ENCODE measurements at regions not wholly inside any gene's neighbourhood (a gene's known extent, or its start where the extent isn't known, plus 50 kb on each side); places are given as distances from the start of the nearest gene placed in this dataset.

DNA sequence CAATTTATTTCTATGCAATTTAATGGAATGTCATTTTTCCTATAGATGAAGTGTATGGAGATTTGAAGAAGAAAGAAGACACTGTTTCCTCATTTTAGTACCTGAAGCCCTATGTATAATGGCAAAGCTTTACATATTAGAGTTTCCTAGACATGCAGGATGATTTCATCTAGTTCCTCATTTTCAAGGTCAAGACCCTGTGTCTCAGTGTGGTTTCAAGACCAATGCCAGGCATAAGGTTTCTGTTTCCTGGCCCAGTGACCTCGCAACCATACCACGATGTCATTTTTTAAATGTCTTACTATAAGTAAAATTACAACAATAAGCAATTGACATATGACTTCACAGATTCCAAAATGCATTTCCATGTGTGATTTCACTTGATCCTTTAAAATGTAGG is 336.5 kb upstream of the PRKCQ start:
- Histone ChIP-seq H3K27ac (no peak overlapping the region), H3K27me3 (no peaks in the 10 kb centered on the region), H3K9ac (ENCODE audit: low read depth in 2 of 2, low read length in 2 of 2) (no peak overlapping the region), H3K4me3 (no peak overlapping the region), H3K36me3 (no peaks in the 10 kb centered on the region), H3K4me1 (no peaks in the 10 kb centered on the region), H3K9me3 (no peaks in the 10 kb centered on the region)
- no peak for DNase-seq
- TF ChIP-seq, protein P1, sequence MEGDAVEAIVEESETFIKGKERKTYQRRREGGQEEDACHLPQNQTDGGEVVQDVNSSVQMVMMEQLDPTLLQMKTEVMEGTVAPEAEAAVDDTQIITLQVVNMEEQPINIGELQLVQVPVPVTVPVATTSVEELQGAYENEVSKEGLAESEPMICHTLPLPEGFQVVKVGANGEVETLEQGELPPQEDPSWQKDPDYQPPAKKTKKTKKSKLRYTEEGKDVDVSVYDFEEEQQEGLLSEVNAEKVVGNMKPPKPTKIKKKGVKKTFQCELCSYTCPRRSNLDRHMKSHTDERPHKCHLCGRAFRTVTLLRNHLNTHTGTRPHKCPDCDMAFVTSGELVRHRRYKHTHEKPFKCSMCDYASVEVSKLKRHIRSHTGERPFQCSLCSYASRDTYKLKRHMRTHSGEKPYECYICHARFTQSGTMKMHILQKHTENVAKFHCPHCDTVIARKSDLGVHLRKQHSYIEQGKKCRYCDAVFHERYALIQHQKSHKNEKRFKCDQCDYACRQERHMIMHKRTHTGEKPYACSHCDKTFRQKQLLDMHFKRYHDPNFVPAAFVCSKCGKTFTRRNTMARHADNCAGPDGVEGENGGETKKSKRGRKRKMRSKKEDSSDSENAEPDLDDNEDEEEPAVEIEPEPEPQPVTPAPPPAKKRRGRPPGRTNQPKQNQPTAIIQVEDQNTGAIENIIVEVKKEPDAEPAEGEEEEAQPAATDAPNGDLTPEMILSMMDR (IDR thresholded peaks at IDR 0.05) = no peak
- intact Hi-C loops (cut with DNase I) = no loop called here

DNA sequence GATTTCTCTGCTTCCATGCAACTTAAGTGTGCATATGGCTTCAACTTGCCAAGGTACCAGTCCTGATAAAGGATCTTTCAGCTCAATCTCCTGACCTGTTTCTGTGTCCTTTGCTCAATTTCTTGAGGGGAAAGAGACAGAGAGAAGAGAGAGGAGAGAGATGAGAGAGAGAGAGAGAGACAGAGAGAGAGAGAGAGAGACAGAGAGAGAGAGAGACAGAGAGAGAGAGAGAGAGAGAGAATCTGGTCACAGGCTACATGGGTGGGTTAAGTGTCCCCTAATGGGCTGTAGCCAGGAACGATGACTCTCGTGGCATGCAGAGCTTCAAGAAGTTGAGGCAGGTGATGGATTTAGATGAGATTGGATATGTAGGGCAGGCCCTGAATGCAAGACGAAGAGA is 335.2 kb upstream of the PRKCQ start:
- H3K4me1 ChIP-seq = no peaks in the 10 kb centered on the region
- no peak overlapping the region for H3K27ac ChIP-seq
- no peak overlapping the region for H3K4me3 ChIP-seq
- TF ChIP-seq, protein P1 (IDR thresholded peaks at IDR 0.05) = no peak
- no peak overlapping the region for H3K9ac ChIP-seq (ENCODE audit: low read depth in 2 of 2, low read length in 2 of 2)
- intact Hi-C loops (cut with DNase I) = no loop called here
- no peaks in the 10 kb centered on the region for H3K36me3 ChIP-seq
- no peaks in the 10 kb centered on the region for H3K9me3 ChIP-seq
- no peak for DNase-seq
- H3K27me3 ChIP-seq = no peaks in the 10 kb centered on the region

DNA sequence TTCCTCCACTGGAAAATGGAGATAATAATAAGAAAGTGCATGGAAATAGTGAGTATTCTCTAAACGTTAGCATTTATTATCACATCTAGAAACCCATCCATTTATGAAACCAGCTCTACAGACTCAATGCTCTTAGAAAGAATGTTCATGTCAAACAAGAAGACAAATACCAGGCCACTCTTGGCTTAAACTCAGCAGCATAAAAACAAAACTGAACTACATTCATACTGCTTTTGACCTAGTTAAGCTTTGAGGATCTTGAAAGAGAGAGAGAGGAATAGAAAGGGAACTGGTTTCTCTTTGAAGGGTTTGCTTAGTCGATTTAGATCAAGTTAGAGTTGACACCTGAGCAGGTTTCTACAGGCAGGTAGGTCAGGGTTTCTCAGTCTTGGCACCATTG is 332.9 kb upstream of the PRKCQ start:
- H3K9me3 ChIP-seq = no peaks in the 10 kb centered on the region
- no peaks in the 10 kb centered on the region for H3K36me3 ChIP-seq
- no peaks in the 10 kb centered on the region for H3K27me3 ChIP-seq
- DNase-seq = no peak
- H3K4me1 ChIP-seq = no peaks in the 10 kb centered on the region
- TF ChIP-seq, protein P1 (IDR thresholded peaks at IDR 0.05) = no peak
- intact Hi-C loops (cut with DNase I) = no loop called here
- no peak overlapping the region for H3K27ac ChIP-seq
- no peak overlapping the region for H3K4me3 ChIP-seq
- no peak overlapping the region for H3K9ac ChIP-seq (ENCODE audit: low read depth in 2 of 2, low read length in 2 of 2)

DNA sequence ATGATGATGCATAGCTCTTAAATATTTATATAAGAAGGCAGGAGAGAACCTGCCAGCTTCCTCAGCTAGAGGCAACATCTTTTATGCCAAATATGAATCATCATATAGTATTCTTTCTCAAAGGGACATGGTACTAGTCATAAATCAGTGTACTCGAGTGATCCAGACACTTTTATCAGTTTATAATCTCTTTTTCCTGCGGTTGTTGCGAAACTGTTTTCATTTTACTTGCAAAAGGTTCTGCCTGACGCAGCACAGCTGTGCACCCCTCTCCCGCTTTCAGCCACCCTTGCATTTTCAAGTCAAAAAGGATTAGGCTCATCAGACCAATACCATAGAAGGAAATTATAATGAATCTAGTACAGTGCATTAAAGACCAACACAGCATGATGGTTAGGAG is 332.3 kb upstream of the PRKCQ start:
- Histone ChIP-seq H3K4me3 (no peak overlapping the region), H3K36me3 (no peaks in the 10 kb centered on the region), H3K4me1 (no peaks in the 10 kb centered on the region), H3K9ac (ENCODE audit: low read depth in 2 of 2, low read length in 2 of 2) (no peak overlapping the region), H3K27me3 (no peaks in the 10 kb centered on the region), H3K27ac (no peak overlapping the region), H3K9me3 (no peaks in the 10 kb centered on the region)
- no peak for DNase-seq
- TF ChIP-seq, protein P1 (IDR thresholded peaks at IDR 0.05) = no peak
- intact Hi-C loops (cut with DNase I) = no loop called here

DNA sequence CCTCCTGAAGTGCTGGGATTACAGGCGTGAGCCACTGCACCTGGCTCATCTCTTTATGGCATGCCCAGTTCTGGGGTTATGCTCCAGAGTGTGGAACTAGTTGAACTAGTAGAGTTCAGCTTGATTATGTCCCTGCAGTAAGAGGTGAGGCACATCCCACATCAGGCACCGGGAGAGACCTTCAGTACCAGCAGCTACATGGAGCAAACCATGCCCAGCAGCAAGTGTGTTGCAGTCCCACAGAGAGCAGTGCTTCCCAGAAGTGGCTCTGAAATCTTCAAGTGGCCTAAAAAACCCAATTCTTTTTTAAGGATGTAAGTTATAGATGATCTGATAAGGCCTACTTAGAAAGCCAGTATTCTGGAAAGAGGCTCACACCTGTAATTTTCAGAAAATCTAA is 331.9 kb upstream of the PRKCQ start:
- no peaks in the 10 kb centered on the region for H3K9me3 ChIP-seq

More for the DNA sequence above, 331.9 kb upstream of the PRKCQ start:
- no peak for DNase-seq
- intact Hi-C loops (cut with DNase I) = no loop called here
- H3K9ac ChIP-seq (ENCODE audit: low read depth in 2 of 2, low read length in 2 of 2) = no peak overlapping the region
- no peaks in the 10 kb centered on the region for H3K36me3 ChIP-seq
- no peak overlapping the region for H3K27ac ChIP-seq
- TF ChIP-seq, protein P1 (IDR thresholded peaks at IDR 0.05) = no peak
- H3K4me3 ChIP-seq = no peak overlapping the region
- H3K4me1 ChIP-seq = no peaks in the 10 kb centered on the region
- no peaks in the 10 kb centered on the region for H3K27me3 ChIP-seq
